KBM-7 (cell line): ENCODE measurements at regions not wholly inside any gene's neighbourhood (a gene's known extent, or its start where the extent isn't known, plus 50 kb on each side); places are given as distances from the start of the nearest gene placed in this dataset.

Experiments
- DNase-seq: peaks from one replicate; pipeline ENCODE4 v3.0.0-alpha.2; 2015
- in situ Hi-C: fragments of 300-500 bp; cut with MboI; formaldehyde crosslinking; loops from 2 replicates; pipeline ENCODE4 v1.14.3; 2020; ENCODE audit warnings: low sequenced_read_pairs, low pct_unique_long_range_greater_than_20kb, mixed read lengths

DNA sequence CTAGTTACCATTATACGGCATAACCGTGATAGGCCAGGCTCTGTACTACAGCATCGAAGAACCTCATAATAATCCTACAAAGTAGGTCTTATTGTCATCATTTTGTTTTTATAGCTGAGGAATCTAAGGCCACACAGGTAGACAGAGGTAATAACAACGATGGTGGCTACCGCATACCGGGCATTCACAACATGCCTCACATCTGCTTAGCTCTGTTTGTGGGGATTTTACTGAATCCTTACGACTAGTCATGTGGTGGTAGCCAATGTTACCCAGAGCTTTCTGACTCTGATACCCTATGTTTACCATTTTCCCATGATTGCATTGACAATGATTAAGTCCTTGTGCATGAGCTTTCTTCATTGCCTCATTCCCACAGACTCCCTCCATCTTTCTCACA, 269.4 kb downstream of the TCF7L2 start:
- in situ Hi-C loops, result no loop called here
- no peak for DNase-seq

DNA sequence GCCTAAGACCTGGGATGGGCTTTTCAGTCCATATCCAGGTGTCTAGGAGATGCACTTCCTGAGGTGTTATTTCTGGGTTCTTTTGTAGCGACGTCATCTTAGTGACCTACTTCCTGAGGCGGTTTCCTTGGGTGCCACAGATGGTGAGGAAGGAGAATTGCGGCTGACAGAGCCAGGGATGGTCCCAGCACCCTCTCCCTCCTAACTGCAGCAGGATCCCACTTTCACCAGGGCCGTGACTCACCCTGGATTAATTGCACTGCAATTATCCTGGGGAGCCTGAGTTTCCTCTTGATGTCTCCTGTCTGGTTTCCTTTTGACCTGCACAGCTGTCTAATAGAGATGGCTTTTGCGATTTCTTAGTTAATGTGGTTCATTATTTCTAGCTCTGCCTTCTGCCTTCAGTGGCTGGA, 271.7 kb downstream of the TCF7L2 start:
- DNase-seq, result no peak
- in situ Hi-C loops, result no loop called here

DNA sequence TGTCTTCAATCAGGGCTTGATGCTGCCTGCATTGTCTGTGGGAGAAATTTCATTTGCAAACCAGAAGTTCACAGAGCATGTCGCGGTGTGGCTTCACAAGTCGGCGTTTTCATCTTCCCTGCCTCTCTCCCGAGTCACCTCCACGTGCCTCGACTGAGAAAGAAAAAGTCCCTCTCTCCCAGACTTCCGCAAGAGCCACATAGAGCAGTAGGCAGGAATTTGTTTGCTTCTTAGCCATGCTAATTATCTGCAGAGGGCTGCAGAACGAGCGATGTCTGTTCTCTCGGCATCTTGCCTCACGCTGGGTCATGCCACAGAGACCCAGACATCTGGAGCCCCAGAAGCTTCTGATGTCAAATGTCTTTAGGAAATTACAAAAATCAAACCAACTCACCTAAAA, 272.2 kb downstream of the TCF7L2 start:
- in situ Hi-C loops, result no loop called here
- DNase-seq, result no peak

DNA sequence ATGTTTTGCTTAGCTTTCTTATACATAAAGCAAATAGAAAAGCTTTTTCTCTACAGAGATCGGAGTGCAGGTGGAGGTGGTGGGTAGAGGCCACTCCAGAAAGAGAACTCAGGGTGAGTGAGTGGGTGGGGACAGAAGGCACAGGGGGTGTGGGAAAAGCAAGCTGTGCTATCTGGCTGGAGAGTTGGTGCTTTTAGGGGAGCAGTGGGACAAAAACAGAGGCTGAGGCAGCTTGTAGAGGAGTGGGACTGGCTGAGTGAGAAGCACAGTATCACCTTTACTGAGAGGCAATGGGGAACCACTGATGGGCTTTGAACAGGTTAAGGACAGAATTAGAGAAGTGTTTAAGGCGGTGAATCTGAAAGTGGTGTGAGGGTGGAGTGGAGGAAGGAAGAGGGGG, 275.3 kb downstream of the TCF7L2 start:
- DNase-seq, result no peak
- in situ Hi-C loops, result no loop called here

DNA sequence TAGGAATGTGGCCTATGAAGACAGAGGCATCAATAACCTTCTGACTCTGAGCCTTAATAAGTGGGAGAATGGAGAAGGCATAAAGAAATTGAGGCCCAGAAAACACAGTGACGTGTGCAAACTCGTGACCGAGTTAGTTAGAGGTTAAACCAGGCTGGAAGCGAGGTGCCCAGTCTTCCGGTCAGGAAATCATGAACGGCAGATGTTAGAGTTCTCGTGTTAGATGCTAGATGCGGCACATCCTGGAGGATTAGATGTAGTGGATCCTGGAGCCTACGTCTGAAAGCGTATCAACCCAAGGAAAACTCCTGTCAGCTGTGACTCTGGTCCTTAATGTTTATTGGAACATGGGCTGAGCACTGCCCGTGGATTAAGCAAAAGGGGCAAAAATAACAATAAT, 275.9 kb downstream of the TCF7L2 start:
- in situ Hi-C loops, result no loop called here
- DNase-seq, result no peak

DNA sequence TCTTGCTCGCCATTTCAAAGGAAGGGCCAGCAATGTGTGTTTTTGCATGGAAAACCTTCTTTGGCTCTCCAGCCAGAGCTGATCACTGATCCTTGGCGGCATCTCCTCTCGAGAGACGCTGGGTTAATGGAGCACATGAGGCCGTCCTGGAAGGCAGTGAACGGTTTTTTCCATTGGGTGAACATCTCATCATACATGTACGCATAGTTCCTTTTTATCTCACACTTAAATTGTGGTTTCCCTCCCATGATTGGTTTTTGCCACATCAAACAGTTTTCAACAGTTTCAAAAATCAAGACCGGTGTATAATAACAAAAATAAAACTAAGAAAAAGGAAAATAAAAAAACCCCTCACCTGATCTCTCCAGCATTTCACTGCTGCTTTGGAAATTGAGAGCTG, 276.4 kb downstream of the TCF7L2 start:
- in situ Hi-C loops, result no loop called here
- DNase-seq, result no peak

DNA sequence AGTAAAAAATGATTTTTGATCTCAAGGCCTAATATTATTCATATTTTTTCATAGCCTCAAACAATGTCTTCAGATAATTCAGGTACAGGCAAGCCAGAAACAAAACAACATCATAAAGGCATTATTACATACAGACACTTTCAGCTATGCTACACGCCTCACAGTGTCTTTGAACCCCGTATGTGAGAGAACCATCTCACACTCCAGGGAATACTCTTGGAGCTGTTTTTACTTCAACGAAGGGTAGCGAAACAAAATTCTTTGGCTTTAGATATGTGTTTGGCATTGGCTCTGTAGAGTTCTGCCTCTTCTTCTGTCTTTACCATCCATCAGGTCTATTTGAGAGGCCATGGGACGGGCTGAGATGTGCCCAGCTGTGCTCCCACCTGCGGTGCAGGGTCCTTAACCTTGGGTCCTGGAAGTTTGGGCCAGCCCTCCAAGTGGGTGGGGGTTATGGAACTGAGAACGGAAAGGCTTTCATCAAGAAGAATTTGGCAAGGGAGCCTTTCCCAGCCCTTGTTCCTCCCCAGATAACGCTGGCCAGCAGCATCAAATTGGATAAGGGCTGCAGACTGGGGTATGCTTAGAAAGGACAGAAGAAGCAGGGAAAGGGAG, 276.9 kb downstream of the TCF7L2 start:
- in situ Hi-C loops, result no loop called here

DNA sequence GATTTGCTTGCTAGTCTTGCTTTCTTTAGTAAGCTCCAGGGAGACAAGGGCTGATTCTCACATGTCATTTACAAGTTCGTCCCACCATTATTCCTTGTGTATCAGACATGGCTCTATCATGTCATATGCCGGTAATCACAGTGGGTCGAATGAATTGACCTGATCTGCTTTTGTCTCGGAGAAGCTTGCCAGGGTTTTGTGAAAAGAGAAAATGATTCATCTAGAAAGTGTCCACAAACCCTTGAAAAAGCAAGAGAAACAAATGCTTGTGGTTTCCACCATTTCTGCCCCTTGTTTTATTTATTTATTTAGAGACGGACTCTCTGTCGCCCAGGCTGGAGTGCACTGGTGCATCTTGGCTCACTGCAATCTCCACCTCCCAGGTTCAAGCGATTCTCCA, 278.5 kb downstream of the TCF7L2 start:
- no peak for DNase-seq
- in situ Hi-C loops, result no loop called here

More for the DNA sequence above, 276.9 kb downstream of the TCF7L2 start:
- DNase-seq, result no peak

DNA sequence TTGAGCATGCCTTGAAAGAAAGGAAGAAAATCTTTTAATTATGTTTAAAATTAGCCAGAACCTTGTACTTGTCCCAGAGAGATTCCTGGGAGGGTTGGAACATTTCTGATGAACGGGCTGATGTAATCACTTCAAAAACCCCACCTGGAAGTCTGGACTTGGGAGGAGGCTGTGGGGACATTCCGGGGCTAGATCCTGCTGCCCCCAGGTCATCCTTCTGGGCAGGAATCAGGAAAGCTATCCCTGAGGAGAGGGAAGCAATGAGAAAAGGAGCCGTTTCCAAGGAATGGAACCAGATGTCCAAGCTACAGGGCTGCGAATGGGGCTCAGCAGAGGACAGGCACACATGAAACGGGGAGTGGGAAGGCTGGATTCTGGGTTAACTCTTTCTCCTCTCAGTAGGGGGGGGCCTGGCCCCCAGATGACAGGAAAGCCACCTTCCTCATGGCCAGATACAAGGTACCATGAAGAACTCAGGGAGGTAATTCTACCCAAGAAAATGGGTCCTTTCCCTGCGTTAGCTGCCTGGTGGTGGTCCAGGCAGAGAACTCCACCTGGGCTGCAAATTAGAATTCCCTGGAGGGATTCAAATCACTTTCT, 280.1 kb downstream of the TCF7L2 start:
- DNase-seq, result no peak
- in situ Hi-C loops, result no loop called here

DNA sequence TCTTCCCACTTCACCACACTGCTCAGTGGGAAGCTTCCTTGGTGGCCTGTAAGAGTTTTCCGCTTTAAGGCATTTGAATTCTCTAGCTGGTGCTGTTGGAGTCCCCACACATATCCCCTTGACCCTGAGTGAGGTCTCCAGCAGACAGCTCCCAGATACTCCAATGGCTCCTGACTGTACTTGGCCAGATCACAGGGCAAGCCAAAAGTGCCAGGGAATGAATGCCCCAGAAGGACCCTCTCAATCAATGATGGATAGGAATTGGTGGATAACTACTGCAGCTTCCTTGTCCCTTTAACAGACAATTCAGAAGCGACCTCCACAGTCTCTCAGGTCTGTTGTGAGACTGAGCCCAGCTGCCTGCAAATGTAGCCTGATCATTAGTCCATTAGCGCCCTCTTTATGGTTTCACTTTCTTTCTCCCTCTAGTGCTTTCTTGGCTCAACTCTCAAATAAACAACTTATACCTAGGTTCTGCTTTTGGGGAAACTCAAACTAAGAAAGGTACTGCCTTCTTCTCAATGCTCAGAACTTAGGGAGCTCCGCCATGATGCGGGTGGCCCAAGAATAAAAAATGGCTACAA, 283.0 kb downstream of the TCF7L2 start:
- in situ Hi-C loops, result no loop called here
- peak; percentile 14 for DNase-seq

DNA sequence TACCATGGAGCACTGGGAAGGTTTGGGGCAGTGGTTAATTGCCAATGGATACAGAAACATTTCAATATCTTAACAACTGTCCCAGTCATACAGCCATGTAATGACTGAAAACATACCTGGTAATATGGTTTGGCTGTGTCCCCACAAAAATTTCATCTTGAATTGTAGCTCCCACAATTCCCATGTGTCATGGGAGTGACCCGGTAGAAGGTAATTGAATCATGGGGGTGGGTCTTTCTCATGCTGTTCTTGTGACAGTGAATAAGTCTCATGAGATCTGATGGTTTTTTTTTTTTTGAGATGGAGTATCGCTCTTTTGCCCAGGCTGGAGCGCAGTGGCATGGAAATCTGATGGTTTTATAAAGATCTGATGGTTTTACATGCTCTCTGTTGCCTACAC, 284.4 kb downstream of the TCF7L2 start:
- no peak for DNase-seq
- in situ Hi-C loops, result no loop called here

DNA sequence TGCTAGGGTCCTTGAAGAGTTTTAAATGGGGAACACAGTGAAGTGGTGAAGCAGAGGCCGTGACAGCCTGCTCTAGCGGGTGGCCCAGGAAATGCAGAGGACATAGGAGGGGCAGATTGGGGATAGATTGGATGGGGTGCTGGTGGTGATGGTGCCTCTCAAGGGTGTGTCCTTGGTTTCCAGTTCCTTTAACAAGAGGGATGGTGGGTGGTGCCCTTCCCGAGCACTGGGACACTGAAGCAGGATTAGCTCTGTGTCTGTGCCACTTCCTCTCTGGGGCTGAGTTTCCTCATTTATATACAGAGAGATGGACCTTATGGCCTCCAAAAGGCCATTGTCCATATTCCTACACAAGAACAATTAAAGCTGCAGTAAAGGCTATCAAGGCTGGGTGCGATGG, 285.5 kb downstream of the TCF7L2 start:
- DNase-seq, result no peak
- in situ Hi-C loops, result no loop called here

DNA sequence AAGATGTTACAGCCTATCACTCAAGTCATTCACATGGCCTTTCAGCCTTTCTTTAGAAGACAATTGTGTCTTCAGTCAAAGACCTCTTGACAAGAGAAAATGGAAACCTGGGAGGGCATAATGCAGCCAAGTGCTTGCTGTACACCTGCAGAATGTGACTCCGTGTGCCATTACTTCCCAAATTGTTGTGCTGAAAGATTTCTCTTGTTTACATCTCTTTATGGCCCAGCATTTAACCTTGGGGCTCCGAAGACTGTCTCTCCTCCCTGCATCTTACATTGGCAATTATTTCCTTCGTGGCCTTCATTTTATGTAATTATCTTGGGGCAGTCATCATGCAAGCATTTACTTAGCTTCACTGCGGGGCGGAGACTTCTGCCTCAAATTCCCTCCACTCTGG, 287.0 kb downstream of the TCF7L2 start:
- no peak for DNase-seq
- in situ Hi-C loops, result no loop called here

DNA sequence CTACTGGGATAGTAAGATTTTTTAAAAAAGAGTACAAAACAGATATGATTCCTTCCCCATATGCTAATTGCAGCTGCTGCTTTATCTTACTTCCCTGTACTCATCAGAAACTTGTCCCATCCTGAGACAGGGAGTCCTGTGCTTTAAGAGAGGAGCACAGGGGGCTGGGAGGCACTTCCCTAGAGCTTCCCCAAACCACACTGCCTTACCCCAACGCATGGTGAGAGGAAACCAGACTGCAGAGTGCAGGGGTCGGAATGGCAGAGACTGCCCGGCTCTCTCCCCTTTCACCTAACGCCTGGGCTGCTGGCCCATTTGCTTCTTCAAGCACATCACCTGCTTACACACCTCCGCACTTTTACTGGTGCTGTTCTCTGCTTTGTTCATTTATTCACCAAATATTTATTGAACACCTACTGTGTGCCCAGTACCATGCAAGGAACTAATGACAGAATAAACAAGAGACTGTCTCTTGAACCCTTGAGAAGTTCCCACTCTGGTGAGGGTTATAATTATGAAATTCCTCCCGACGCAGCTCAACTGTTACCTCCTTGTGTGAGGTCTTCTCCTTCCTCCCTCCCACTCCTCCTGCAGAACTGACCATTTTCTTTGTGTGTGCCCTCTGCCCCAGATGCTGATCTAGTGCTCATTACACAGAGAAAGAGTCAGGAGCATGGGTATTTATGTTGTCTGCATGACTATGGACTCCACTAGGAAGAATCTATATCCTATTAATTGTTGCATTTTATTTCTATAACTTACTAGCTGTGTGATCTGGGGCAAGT, 289.7 kb downstream of the TCF7L2 start:
- in situ Hi-C loops, result no loop called here

DNA sequence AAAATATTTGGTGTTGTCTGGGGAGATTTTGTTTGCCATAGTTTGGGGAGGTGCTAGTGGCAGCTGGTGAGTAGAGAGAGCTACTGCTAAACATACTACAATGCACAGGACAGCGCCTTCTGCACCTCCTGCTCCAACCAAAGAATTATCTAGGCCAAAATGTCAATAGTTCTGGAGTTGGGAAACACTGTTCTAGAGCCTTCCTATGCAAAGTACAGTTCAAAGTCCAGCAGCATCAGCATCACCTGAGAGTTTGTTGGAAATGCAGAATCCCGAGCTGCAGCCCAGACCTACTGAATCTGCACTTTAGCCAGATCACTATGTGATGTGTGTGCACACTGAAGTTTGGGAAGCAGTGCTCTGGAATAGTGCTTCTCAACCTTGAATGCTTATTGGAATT, 290.7 kb downstream of the TCF7L2 start:
- DNase-seq, result no peak
- in situ Hi-C loops, result no loop called here

More for the DNA sequence above, 289.7 kb downstream of the TCF7L2 start:
- DNase-seq, result no peak

DNA sequence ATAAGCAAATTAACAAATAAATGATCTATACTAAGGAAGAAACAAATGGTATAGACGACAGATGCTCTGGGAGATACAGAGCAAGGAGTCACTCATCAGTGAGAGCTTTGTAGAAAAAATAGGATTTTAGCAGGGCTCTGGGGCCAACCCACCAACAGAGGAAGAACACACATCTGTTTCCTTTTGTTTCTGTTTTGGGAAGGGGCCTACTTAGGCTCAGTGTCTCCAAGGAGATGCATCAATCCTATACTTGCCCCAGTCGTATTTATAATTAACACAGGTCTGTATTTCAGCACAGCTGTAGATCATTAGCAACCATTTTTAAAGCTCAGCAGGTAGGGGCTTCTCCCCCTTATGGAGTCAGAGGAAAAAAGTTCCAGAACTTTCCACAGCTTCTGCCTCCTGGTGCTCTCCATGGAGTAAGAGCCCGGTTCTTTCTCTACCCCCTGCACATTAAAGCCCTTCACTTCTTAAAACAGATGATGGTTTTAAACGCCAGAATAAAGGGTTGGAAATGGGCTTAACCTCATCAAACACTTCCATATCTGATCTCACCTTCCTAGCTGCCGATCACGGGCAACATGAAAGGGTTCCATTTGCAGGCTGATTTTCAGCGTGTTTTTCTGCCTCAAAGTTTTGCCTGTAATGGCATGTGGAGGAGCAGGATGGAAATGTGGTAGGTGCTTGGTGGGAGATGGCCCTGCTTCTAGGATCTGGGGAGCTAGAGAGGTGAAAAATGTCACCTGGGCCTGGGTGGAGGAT, 291.7 kb downstream of the TCF7L2 start:
- DNase-seq, result peak; percentile 3
- in situ Hi-C loops, result no loop called here

DNA sequence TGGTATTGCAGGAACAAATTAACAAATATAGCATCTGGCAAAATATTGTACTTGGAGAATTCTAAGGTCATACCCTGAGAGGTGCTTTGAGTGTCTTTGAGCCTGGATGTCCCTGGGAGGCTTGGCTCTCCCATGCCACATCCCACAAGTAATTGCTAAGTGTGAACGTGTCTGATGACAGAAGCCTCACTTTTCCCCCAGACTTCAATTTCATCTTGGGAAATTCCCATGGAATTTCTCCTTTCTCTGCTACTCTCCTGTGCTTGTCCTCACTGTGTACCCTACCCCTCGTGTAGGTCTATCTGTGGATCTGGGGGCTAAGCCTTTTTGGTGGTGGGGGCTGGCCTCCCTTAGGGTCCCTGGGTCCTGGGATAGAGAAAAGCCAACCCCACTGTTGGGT, 293.3 kb downstream of the TCF7L2 start:
- in situ Hi-C loops, result no loop called here
- DNase-seq, result no peak

DNA sequence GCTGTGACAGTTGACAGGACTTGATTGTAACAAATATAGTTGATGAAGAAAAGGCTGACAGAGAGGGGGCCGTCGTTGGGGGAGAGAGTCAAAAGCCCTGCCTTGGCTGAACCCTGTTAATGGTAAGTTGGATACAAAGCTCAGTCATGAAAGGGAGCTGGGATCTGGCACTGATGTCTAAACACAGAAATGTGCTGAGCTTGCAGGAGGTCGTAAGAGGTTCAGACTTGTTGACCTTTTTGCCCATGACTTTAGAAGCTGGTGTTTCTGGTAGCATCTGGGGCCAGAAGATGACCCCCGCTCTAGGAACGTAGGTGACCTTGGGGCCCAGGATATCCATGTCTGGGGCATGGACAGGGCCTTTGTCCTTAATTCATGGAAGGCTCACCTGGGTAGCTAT, 294.7 kb downstream of the TCF7L2 start:
- DNase-seq, result no peak
- in situ Hi-C loops, result no loop called here

DNA sequence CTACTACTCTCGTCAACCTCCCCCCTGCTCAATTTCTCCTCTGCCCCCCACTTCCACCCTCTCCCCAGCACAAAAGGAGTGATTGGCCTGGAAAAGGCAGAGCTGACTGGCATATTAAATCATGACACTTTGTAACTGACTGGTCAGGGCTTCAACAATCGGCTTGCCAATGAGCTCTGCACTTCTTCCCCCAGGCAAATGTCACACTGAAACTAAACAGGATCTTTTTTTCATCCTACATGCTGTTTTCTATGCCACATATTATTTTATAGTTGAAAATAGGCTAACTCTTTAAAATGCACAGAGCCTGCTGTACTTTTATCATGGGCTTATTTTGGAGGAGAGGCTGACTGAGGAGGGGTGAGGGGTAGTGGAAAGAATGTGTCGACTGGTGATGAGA, 295.2 kb downstream of the TCF7L2 start:
- DNase-seq, result no peak
- in situ Hi-C loops, result no loop called here

DNA sequence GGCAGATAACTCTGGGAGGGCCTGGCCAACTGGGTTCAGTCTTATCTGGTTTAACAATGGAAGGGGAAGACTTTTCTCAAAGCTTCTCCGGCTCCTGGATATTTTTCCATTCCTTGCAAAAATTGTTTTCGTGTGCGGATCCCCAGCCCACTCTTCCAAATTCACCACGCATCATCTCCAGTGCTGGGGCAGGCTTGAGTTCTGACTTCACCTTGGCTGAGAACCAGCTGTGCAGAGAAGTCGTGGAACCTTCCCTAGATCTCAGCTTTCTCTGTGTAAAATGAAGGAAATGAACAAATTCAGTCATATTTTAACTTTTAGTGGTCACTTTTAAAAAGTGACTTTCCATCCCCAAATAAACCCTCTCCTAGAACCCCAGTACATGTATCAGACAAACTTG, 297.0 kb downstream of the TCF7L2 start:
- no peak for DNase-seq
- in situ Hi-C loops, result no loop called here
